ENCODE measurements at regions not wholly inside any gene's neighbourhood (a gene's known extent, or its start where the extent isn't known, plus 50 kb on each side); places are given as distances from the start of the nearest gene placed in this dataset.

GRCh38 chr9:105861972-105862371 is 167.6 kb downstream of the TMEM38B start:
- no peak for DNase-seq (ENCODE audit: low read depth)

- no peak for DNase-seq (ENCODE audit: low read depth)
Observed at GRCh38 chr9:105864248-105864898, 170.0 kb downstream of the TMEM38B start.

GRCh38 chr9:105865285-105865684 is 170.9 kb downstream of the TMEM38B start:
- DNase-seq (ENCODE audit: low read depth) = no peak

- DNase-seq (ENCODE audit: low read depth) = no peak
Observed at GRCh38 chr9:105871540-105871939, 177.2 kb downstream of the TMEM38B start.

- DNase-seq (ENCODE audit: low read depth) = no peak
Observed at GRCh38 chr9:105873801-105874200, 179.5 kb downstream of the TMEM38B start.

GRCh38 chr9:105877721-105878120 is 183.4 kb downstream of the TMEM38B start:
- no peak for DNase-seq (ENCODE audit: low read depth)

- no peak for DNase-seq (ENCODE audit: low read depth)
Observed at GRCh38 chr9:105879181-105879580, 184.8 kb downstream of the TMEM38B start.

- DNase-seq (ENCODE audit: low read depth) = no peak
Observed at GRCh38 chr9:105880517-105880916, 186.2 kb downstream of the TMEM38B start.

GRCh38 chr9:105881021-105881420 is 186.7 kb downstream of the TMEM38B start:
- no peak for DNase-seq (ENCODE audit: low read depth)

GRCh38 chr9:105881654-105882349 is 187.5 kb downstream of the TMEM38B start:
- peak; percentile 41 for DNase-seq (ENCODE audit: low read depth)

- no peak for DNase-seq (ENCODE audit: low read depth)
Observed at GRCh38 chr9:105883847-105884246, 189.5 kb downstream of the TMEM38B start.

- no peak for DNase-seq (ENCODE audit: low read depth)
Observed at GRCh38 chr9:105884416-105884815, 190.1 kb downstream of the TMEM38B start.

- DNase-seq (ENCODE audit: low read depth) = no peak
Observed at GRCh38 chr9:105886136-105886535, 191.8 kb downstream of the TMEM38B start.

GRCh38 chr9:105887679-105888078 is 193.3 kb downstream of the TMEM38B start:
- no peak for DNase-seq (ENCODE audit: low read depth)

GRCh38 chr9:105890046-105890822 is 195.9 kb downstream of the TMEM38B start:
- no peak for DNase-seq (ENCODE audit: low read depth)

GRCh38 chr9:105900123-105900522 is 205.8 kb downstream of the TMEM38B start:
- DNase-seq (ENCODE audit: low read depth) = no peak

GRCh38 chr9:105901514-105902109 is 207.3 kb downstream of the TMEM38B start:
- no peak for DNase-seq (ENCODE audit: low read depth)

- no peak for DNase-seq (ENCODE audit: low read depth)
Observed at GRCh38 chr9:105908069-105908468, 213.7 kb downstream of the TMEM38B start.

GRCh38 chr9:105911104-105911911 is 217.0 kb downstream of the TMEM38B start:
- peak; percentile 14 for DNase-seq (ENCODE audit: low read depth)

- DNase-seq (ENCODE audit: low read depth) = no peak
Observed at GRCh38 chr9:105912157-105912862, 218.0 kb downstream of the TMEM38B start.

Measured in LHCN-M2 (cell line).